Caco-2 (cell line): ENCODE measurements at regions not wholly inside any gene's neighbourhood (a gene's known extent, or its start where the extent isn't known, plus 50 kb on each side); places are given as distances from the start of the nearest gene placed in this dataset.

Source experiments
- BruUV-seq: library from RNA; stranded (reverse); fragments of 400-500 nt; replicated peaks from 2 replicates; lab custom pipeline; 2021; lab: Mats Ljungman, UMichigan
- CTCF ChIA-PET: fragments of 300-600 bp; sonication (Branson Sonifier 250); formaldehyde crosslinking; loops from one replicate; lab custom pipeline; 2022; ENCODE audit warnings: antibody characterized with exemption; lab: Charles Lee
- POLR2A ChIA-PET: fragments of 300-600 bp; sonication (Branson Sonifier 250); formaldehyde crosslinking; loops from one replicate; lab custom pipeline; 2022; ENCODE audit warnings: antibody characterized with exemption; lab: Charles Lee
- DNase-seq, 2 experiments: peaks; one replicate each; pipeline versions ENCODE4 v3.0.0 to v3.0.0-alpha.2; 2020 to 2022
- H3K27me3 ChIP-seq: replicated peaks from 2 replicates; pipeline ENCODE4 v1.6.0; 2011; ENCODE audit warnings: low read length; ENCODE audit not compliant: control insufficient read depth, insufficient read depth
- H3K36me3 ChIP-seq: 2 replicates; pipeline ENCODE4 v1.5.1; 2011; ENCODE audit warnings: low read length; ENCODE audit not compliant: control insufficient read depth, insufficient read depth
- H3K4me1 ChIP-seq: fragments of 250-450 bp; sonication (Bioruptor Pico); 2 replicates; pipeline ENCODE4 v1.5.1; 2020; ENCODE audit warnings: mild to moderate bottlenecking
- H3K4me3 ChIP-seq: 2 replicates; pipeline ENCODE4 v1.5.1; 2011; ENCODE audit warnings: low read depth, mild to moderate bottlenecking, control low read depth, low read length
- H3K9me3 ChIP-seq: fragments of 250-450 bp; sonication (Bioruptor Pico); 2 replicates; pipeline ENCODE4 v1.5.1; 2020; ENCODE audit warnings: mild to moderate bottlenecking, moderate library complexity
- H3K27ac Mint-ChIP-seq: one replicate; pipeline ENCODE4 v1.8.0; 2022; ENCODE audit warnings: mixed read lengths; ENCODE audit not compliant: unreplicated experiment
- H3K27me3 Mint-ChIP-seq: one replicate; pipeline ENCODE4 v1.8.0; 2022; ENCODE audit warnings: mixed read lengths; ENCODE audit not compliant: insufficient read depth, unreplicated experiment
- H3K36me3 Mint-ChIP-seq: one replicate; pipeline ENCODE4 v1.8.0; 2022; ENCODE audit warnings: mild to moderate bottlenecking, mixed read lengths; ENCODE audit not compliant: insufficient read depth, unreplicated experiment
- H3K4me1 Mint-ChIP-seq: one replicate; pipeline ENCODE4 v1.8.0; 2022; ENCODE audit warnings: low read depth, mixed read lengths; ENCODE audit not compliant: unreplicated experiment
- H3K4me3 Mint-ChIP-seq: one replicate; pipeline ENCODE4 v1.8.0; 2022; ENCODE audit warnings: mild to moderate bottlenecking, moderate library complexity, mixed read lengths; ENCODE audit not compliant: unreplicated experiment
- H3K9me3 Mint-ChIP-seq: one replicate; pipeline ENCODE4 v1.8.0; 2022; ENCODE audit warnings: mixed read lengths; ENCODE audit not compliant: unreplicated experiment
- intact Hi-C: fragments of 100-400 bp; cut with micrococcal nuclease; formaldehyde crosslinking; loops from one replicate; pipeline ENCODE4 v1.10.0; 2022; ENCODE audit not compliant: unreplicated experiment
- TF ChIP-seq, protein P1 (sequence below), 2 experiments: fragments of 200-600 bp in 1 of 2; IDR thresholded peaks; 1 replicate in 1 of 2; 2 replicates in 1 of 2; pipeline versions ENCODE4 v1.5.1 to v1.8.0; 2011 to 2022; ENCODE audit warnings: antibody characterized with exemption in 1 of 2, control low read depth in 1 of 2, inconsistent platforms in 1 of 2, low read depth in 1 of 2, low read length in 1 of 2, mild to moderate bottlenecking in 1 of 2, moderate library complexity in 1 of 2; ENCODE audit not compliant: insufficient read depth in 1 of 2, severe bottlenecking in 1 of 2, unreplicated experiment in 1 of 2

- intact Hi-C loops, result loop anchor here (2.0 kb wide), 1 partner anchor 369 kb away; no protein-coding TSS in a partner anchor
- H3K4me3 Mint-ChIP-seq, result no peak overlapping the region
- no peaks in the 10 kb centered on the region for H3K27me3 ChIP-seq
- no peaks in the 10 kb centered on the region for H3K4me1 Mint-ChIP-seq
- H3K36me3 Mint-ChIP-seq, result no peaks in the 10 kb centered on the region
- TF ChIP-seq, protein P1, sequence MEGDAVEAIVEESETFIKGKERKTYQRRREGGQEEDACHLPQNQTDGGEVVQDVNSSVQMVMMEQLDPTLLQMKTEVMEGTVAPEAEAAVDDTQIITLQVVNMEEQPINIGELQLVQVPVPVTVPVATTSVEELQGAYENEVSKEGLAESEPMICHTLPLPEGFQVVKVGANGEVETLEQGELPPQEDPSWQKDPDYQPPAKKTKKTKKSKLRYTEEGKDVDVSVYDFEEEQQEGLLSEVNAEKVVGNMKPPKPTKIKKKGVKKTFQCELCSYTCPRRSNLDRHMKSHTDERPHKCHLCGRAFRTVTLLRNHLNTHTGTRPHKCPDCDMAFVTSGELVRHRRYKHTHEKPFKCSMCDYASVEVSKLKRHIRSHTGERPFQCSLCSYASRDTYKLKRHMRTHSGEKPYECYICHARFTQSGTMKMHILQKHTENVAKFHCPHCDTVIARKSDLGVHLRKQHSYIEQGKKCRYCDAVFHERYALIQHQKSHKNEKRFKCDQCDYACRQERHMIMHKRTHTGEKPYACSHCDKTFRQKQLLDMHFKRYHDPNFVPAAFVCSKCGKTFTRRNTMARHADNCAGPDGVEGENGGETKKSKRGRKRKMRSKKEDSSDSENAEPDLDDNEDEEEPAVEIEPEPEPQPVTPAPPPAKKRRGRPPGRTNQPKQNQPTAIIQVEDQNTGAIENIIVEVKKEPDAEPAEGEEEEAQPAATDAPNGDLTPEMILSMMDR (IDR thresholded peaks at IDR 0.05; ENCODE audit: insufficient read depth in 1 of 2, low read depth in 1 of 2, low read length in 1 of 2, severe bottlenecking in 1 of 2, unreplicated experiment in 1 of 2), result no peak
- no peaks in the 10 kb centered on the region for H3K4me1 ChIP-seq
- BruUV-seq, result no TSS peak
- DNase-seq, result no peak
- H3K9me3 Mint-ChIP-seq, result no peaks in the 10 kb centered on the region
- no peak overlapping the region for H3K4me3 ChIP-seq
- no peaks in the 10 kb centered on the region for H3K36me3 ChIP-seq
- H3K27ac Mint-ChIP-seq, result no peak overlapping the region
- CTCF ChIA-PET, result no interaction called here
- no peaks in the 10 kb centered on the region for H3K9me3 ChIP-seq
- POLR2A ChIA-PET, result no interaction called here
- H3K27me3 Mint-ChIP-seq, result no peaks in the 10 kb centered on the region
These were observed 1235.5 kb downstream of the ROBO2 start for GRCh38 chr3:78275420-78275852.

DNA sequence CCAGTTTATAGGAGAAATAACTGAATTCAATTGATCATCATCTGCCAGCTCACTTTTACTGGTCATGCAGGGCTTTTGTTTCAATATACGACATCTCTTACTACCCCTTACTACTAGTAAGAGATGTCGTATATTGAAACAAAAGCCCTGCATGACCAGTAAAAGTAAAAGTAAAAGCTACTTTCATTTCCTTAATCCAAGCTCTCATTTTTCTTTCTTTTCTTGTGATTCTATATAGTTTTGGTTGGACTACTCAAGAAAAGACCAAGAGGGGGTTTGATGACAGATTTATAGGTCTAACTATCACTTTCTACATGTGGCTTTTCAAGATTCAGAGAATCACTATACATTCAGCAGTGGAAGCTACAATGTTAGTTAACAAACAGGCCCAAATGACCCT is 1237.3 kb downstream of the ROBO2 start:
- intact Hi-C loops, result no loop called here
- ChIA-PET CTCF (no interaction called here), POLR2A (no interaction called here)
- Histone ChIP-seq H3K27me3 (no peaks in the 10 kb centered on the region), H3K4me1 (no peaks in the 10 kb centered on the region), H3K4me3 (no peak overlapping the region), H3K9me3 (no peaks in the 10 kb centered on the region), H3K36me3 (no peaks in the 10 kb centered on the region)
- H3K4me1 Mint-ChIP-seq, result no peaks in the 10 kb centered on the region
- TF ChIP-seq, protein P1 (IDR thresholded peaks at IDR 0.05; ENCODE audit: insufficient read depth in 1 of 2, low read depth in 1 of 2, low read length in 1 of 2, severe bottlenecking in 1 of 2, unreplicated experiment in 1 of 2), result no peak
- no peak for DNase-seq
- no TSS peak for BruUV-seq
- H3K27ac Mint-ChIP-seq, result no peak overlapping the region
- no peaks in the 10 kb centered on the region for H3K36me3 Mint-ChIP-seq
- no peaks in the 10 kb centered on the region for H3K27me3 Mint-ChIP-seq
- no peak overlapping the region for H3K4me3 Mint-ChIP-seq
- H3K9me3 Mint-ChIP-seq, result no peaks in the 10 kb centered on the region

GRCh38 chr3:78277801-78278200 is 1237.9 kb downstream of the ROBO2 start:
- TF ChIP-seq, protein P1 (IDR thresholded peaks at IDR 0.05; ENCODE audit: insufficient read depth in 1 of 2, low read depth in 1 of 2, low read length in 1 of 2, severe bottlenecking in 1 of 2, unreplicated experiment in 1 of 2), result no peak
- Mint-ChIP-seq H3K4me1 (no peaks in the 10 kb centered on the region), H3K9me3 (no peaks in the 10 kb centered on the region), H3K4me3 (no peak overlapping the region), H3K36me3 (no peaks in the 10 kb centered on the region), H3K27ac (no peak overlapping the region), H3K27me3 (no peaks in the 10 kb centered on the region)
- Histone ChIP-seq H3K4me3 (no peak overlapping the region), H3K9me3 (no peaks in the 10 kb centered on the region), H3K27me3 (no peaks in the 10 kb centered on the region), H3K4me1 (no peaks in the 10 kb centered on the region), H3K36me3 (no peaks in the 10 kb centered on the region)
- intact Hi-C loops, result no loop called here
- no TSS peak for BruUV-seq
- no peak for DNase-seq
- ChIA-PET POLR2A (no interaction called here), CTCF (no interaction called here)
